ENCODE measurements at regions not wholly inside any gene's neighbourhood (a gene's known extent, or its start where the extent isn't known, plus 50 kb on each side); places are given as distances from the start of the nearest gene placed in this dataset.

DNA sequence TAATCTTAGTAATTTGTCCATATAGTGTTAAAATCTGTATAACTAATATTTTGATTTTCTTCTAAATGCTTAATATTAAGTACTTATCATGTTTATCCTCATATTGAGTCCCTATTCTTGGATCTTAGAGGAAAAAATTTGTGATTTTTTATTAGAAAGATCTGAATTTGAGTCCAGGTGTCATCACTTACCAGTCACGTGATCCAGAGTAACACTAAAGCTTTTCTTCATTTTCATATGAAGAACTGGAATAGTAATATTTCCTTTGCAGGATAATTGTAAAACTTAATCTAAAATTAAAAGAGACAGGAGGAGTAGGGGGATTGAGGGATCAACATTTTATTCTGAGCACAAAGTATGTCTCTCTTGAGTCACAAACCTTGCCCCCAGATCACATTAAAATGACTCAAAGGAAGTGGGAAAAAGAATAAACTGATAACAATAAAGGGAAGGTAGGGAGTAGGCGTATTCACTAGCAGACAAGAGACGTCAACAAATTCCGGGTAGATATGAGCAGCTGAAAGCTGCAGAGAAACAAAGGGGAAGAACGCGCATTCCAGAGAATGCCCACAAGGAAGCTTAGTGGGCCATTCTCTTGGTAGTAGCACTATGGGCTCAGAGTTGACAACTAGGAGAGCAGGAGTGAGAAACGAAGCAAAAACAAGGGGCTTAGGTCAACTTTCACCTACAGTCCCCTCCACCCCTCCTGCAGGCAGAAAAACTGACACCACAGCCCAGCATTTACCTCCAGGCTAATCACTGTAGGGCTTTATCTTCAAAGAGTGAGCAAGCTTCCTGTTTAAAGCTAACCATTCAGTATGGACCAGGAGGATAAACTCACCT is 123.1 kb downstream of the SPRY2 start:
- TF ChIP-seq, protein P1, sequence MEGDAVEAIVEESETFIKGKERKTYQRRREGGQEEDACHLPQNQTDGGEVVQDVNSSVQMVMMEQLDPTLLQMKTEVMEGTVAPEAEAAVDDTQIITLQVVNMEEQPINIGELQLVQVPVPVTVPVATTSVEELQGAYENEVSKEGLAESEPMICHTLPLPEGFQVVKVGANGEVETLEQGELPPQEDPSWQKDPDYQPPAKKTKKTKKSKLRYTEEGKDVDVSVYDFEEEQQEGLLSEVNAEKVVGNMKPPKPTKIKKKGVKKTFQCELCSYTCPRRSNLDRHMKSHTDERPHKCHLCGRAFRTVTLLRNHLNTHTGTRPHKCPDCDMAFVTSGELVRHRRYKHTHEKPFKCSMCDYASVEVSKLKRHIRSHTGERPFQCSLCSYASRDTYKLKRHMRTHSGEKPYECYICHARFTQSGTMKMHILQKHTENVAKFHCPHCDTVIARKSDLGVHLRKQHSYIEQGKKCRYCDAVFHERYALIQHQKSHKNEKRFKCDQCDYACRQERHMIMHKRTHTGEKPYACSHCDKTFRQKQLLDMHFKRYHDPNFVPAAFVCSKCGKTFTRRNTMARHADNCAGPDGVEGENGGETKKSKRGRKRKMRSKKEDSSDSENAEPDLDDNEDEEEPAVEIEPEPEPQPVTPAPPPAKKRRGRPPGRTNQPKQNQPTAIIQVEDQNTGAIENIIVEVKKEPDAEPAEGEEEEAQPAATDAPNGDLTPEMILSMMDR (IDR thresholded peaks at IDR 0.05) = no peak
- no peak for TF ChIP-seq POLR2A (IDR thresholded peaks at IDR 0.05)
